DMS53 treated with DMSO at 0.1 percent for 48 hours (cell line): ENCODE measurements at regions not wholly inside any gene's neighbourhood (a gene's known extent, or its start where the extent isn't known, plus 50 kb on each side); places are given as distances from the start of the nearest gene placed in this dataset.
"Not testable (repeated sequence)": the region's sequence is repeated elsewhere in the genome, so short reads cannot be mapped to it uniquely, and the experiment has no call there.

ENCODE experiments used
- DNase-seq: peaks from one replicate; lab custom pipeline; 2025; ENCODE audit not compliant: unreplicated experiment; lab: John Stamatoyannopoulos, UW

DNA sequence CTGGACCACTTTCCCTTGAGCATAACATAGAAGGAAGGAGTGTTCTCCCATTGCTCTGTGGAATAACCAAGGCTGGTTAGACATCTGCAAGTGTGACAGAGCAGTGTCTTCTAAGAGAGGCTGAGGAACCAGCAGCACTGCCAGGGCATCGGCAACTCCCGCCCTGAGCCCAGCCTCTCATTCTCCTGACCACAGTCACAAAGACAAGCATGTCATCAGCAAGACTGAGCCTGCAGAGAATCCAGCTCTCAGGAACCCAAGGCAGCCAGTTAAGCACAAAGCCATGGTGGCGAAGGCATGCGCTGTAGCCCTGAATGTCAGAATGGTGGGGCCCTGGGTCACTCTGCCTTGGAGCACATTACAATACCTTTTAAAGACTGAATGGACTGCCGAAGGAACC is 253.9 kb downstream of the AGTPBP1 start:
- DNase-seq: no peak

DNA sequence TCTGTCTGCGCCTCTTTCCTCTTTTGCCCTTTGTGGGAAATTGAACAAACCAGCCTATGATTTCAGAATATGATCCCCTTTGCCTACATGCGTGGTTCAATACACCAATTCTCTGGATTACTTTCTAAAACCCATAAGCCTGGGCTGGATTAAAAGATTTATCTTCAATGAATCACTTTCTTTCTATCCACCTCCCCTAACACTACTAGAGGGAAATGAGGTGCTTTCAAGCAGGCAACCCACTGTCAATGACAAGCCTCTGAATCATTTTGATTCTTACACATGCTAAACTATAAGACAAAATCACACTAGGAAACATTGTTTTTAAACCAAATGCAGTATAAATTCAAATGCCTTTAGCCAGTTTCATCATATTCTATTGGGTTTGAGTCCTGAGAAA is 257.5 kb downstream of the AGTPBP1 start:
- no peak for DNase-seq

DNA sequence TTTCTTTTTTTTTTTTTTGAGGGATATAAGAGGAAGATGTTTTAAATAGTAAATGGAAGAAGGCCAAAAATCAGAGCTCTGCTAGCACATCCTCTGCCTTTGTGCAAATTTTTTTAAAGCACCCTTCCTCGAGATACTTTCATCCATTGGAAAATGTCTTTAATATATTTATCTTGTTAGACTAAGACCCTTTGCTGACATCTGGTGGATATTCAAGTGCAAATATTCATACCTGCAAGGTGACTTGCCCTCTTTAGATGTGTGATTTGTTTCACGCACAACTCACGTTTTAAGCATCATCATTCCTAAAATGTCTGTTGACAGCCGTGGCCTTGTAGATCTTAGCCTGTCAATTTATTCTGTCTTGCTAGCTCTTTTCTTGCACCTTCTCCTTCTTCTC is 258.5 kb downstream of the AGTPBP1 start:
- no peak for DNase-seq

DNA sequence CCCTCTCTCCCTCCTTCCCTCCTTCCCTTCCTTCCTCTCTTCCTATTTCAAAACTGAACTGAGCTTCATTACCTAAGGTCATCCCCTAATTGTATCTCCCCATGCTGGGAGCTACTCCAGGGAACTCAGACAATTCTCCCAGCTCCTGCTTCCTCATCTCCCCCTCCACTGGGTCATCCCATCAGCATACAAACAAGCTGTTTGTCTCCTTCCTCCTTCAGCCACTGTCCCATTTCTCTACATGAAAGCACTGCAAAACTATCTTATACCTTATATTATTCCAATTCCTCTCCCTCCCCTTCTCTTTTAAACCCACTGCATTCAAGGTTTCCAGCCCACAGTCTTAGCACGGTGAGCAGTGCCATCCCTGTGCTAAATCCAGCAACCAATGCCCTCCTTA is 262.4 kb downstream of the AGTPBP1 start:
- no peak for DNase-seq

DNA sequence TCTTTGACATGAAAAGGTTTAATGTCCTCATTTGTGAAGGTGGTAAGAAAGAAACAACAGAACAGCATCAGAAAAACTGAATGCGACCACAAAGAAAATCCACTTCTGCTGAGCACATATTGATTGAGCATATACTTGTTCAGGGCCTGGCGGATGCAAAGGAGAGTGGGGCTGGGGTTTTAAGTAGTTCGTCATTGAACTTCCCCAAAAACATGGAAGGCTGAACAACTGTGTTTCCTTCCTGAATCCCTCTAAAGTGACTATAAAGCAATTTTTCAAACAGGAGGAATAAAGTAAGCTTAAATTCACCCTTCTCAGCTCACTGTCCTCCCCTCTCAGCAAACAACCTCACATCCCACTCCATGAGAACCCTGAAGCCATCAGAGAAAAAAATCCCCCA is 262.9 kb downstream of the AGTPBP1 start:
- DNase-seq: no peak

DNA sequence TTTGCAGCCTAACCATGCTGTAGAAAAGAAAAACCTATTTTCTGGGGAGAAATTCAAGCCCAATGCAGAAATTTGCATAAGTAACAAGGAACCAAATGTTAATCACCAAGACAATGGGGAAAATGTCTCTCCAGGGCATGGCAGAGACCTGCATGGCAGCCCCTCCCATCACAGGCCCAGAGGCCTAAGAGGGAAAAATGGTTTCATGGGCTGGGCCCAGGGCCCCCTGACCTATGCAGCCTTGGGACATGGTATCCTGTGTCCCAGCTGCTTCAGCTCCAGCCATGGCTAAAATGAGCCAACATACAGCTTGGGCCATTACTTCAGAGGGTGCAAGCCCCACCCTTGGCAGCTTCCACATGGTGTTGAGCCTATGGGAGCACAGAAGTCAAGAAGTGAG is 266.9 kb downstream of the AGTPBP1 start:
- not testable (repeated sequence) for DNase-seq

DNA sequence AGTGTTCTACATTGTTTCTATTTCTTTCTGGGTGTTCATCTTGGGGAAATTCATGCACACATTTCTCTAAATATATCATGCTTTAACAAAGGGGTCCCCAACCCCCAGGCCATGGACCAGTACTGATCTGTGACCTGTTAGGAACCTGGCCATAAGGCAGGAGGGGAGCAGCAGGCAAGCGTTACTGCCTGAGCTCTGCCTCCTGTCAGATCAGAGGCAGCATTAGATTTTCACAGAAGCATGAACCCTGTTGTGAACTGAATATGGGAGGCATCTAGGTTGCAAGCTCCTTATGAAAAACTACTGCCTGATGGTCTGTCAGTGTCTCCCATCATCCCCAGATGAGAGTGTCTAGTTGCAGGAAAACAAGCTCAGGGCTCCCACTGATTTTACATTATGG is 270.0 kb downstream of the AGTPBP1 start:
- no peak for DNase-seq

DNA sequence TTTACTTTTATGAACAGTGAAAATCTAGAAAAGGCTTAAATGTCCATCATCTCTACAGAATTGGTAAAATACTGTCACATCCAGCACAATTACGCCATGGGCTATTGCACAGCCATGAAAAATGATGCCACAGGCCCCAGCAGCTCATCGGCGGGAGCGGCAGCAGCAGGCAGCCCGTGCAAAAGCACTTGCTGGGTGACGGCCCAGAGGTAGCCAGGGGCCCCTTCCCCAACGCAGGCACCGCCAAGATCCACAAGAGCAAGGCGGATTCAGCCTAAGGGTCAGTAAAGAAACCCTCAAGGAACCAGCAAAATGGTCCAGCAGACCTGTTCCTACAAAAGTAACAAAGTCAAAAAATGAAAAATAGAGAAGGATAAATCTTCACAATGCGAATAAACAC is 272.7 kb downstream of the AGTPBP1 start:
- no peak for DNase-seq

DNA sequence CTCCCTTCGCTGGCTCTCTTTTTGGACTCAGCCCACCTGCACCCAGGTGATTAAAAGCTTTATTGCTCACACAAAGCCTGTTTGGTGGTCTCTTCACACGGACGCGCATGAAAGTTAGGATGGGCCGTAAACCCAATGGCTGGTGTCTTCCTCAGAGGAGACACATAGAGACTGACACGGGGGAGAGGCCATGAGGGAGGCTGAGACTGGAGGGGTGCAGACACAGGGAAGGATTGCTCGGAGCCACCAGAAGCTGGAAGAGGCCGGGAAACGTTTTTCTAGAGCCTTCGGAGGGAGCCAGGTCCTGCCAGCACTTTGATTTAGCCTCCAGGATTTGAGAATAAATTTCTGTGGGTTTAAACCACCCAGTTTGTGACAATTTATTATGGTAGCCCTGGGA is 274.9 kb downstream of the AGTPBP1 start:
- DNase-seq: no peak

DNA sequence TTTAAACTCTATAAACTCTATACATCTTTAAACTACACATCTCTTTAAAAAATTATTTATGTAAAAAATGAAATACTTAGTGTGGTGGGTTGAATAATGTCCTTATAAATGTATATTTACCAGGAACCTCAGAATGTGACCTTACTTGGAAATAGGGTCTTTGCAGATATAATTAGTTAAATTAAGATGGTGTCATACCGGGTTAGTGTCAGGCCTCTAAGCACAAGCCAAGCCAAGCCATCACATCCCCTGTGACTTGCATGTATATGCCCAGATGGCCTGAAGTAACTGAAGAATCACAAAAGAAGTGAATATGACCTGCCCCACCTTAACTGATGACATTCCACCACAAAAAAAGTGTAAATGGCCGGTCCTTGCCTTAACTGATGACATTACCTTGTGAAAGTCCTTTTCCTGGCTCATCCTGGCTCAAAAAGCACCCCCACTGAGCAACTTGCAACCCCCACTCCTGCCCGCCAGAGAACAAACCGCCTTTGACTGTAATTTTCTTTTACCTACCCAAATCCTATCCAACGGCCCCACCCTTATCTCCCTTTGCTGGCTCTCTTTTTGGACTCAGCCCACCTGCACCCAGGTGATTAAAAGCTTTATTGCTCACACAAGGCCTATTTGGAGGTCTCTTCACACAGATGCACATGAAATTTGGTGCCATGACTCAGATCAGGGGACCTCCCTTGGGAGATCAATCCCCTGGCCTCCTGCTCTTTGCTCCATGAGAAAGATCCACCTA is 283.5 kb downstream of the AGTPBP1 start:
- DNase-seq: not testable (repeated sequence)

DNA sequence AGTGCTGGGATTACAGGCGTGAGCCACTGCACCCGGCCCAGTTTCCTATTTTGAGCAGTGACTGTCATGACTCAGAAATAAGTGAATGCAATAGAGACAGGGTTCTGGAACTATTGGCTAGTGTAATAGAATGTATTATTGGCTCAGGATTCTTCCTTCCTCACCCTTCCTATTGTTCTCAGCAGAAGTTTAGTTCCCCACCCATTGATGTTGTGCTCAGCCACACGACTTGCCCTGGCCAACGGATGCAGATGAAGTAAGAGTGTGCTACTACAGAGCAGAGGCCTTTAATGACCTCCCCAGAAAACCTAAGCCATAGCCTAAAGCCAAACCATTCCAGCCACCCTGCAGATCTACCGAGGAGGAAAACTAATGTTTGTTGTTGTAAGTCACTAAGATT is 287.9 kb downstream of the AGTPBP1 start:
- no peak for DNase-seq

DNA sequence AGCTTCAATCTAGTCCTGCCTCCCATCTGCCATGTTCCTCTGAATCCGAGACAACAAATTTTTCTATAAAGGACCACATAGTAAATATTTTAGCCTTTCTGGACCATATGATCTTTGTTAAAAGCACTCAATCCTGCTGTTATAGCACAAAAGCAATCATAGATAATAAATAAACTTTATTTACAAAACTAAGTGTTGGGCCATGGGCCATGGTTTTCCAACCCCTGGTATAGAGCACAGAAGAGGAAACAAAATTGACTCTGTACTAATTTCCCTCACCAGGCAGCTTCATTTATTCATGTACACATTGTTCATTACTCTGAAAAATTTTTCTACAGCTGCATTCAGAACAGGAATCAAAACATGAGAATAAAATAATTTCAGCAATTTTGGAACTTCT is 288.9 kb downstream of the AGTPBP1 start:
- no peak for DNase-seq

DNA sequence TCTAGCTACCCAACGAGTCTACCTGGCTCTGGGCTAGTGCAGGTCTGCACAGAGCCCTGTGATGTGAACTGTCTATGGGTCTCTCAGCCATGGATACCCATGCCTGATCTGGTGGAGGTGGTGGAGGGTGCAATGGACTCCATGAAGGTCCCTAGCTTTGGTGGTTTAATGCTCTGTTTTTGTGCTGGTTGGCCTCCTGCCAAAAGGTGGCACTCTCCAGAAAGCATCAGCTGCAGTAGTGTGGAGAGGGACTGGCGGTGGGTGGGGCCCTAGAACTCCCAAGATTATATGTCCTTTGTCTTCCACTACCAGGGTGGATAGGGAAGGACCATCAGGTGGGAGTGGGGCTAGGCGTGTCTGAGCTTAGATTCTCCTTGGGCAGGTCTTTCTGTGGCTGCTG is 290.1 kb downstream of the AGTPBP1 start:
- no peak for DNase-seq

DNA sequence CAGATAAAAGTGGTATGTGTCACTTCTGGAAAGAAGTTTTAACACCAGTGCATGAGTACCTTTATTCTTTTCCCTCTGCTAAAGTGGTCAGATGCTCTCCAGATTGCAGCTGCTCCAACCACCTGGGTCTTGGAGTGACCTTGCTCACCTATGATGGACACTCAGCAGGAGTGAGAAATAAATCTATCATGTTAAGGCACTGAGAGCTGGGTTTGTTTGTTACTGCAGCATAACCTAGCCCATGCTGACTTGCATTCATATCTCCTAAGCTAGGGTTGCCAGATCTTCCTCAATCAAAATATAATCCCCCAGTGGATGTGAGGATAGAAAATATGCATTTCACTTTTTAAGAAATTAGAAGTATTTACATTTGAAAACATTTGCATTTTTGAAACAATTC is 295.9 kb downstream of the AGTPBP1 start:
- no peak for DNase-seq

DNA sequence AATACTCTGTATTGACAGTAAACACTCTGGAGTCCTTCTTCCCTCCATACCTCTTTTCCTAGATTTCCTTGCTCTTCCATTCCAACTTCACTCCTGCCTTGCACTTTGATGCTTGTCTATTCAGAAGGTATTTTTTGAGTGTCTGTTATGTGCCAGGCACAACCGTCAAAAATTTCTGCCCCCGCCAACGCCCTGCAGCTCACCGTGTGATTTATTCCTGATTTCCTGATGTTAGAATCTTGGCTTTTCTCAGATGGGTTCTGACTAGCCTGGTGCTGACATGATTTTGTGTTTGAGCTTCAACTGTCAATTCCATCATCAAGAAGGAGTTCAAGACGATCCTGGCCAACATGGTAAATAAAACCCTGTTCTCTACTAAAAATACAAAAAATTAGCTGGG is 297.5 kb downstream of the AGTPBP1 start:
- DNase-seq: no peak

DNA sequence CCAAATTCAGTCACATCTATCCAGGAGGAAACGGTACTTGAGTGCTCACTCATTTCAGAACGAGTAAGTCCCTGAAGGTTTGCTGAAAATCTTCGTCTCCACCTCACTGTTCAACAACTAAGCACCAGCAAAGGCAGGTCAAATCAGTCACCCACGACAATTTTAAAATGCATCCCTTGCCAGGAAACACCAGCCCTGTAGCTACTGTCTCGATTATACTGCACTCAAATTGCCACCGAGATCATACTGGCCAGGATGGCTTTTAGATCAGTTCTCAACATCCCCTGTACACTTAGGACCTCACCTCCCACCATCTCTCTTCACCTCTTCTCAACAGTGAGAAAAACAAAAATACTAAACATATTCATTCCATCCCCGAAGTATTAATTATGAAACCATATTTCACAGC is 298.6 kb downstream of the AGTPBP1 start:
- DNase-seq: no peak

DNA sequence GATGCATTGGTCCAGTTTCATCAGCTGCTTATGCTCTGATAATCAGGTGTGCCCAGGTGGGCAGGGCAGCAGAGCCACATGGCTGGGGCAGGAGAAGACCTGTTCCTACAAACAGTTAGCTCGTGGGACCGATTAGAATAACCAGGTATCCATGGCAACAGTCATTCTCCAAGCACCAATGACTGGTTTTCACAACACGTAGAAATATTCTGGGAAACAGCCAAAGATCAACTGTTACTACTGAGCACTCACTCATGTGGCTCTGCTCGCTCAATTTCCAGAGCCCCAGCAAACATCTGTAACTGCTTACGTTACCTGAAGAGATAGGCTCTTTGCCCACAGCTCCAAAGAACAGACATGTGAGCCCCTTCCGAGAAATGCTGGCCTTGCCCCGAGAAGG is 302.0 kb downstream of the AGTPBP1 start:
- no peak for DNase-seq

DNA sequence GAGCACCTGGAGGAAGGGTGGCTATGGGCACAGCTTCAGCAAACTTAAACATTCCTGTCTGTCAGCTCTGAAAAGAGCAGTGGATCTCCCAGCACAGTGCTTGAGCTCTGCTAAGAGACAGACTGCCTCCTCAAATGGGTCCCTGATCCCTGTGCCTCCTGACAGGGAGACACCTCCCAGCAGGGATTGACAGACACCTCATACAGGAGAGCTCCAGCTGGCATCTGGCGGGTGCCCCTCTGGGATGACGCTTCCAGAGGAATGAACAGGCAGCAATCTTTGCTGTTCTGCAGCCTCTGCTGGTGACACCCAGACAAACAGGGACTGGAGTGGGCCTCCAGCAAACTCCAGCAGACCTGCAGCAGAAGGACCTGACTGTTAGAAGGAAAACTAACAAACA is 307.8 kb downstream of the AGTPBP1 start:
- not testable (repeated sequence) for DNase-seq

DNA sequence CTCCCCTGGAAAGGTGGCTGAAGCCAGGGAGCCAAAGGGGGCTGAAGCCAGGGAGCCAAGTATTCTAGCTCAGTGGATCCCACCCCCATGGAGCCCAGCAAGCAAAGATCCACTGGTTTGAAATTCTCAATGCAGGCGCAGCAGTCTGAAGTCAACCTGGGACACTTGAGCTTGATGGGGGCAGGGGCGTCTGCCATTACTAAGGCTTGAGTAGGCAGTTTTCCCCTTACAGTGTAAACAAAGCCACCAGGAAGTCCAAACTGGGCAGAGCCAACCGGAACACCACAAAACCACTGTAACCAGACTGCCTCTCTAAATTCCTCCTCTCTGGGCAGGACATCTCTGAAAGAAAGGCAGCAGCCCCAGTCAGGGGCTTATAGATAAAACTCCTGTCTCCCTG is 308.2 kb downstream of the AGTPBP1 start:
- not testable (repeated sequence) for DNase-seq

DNA sequence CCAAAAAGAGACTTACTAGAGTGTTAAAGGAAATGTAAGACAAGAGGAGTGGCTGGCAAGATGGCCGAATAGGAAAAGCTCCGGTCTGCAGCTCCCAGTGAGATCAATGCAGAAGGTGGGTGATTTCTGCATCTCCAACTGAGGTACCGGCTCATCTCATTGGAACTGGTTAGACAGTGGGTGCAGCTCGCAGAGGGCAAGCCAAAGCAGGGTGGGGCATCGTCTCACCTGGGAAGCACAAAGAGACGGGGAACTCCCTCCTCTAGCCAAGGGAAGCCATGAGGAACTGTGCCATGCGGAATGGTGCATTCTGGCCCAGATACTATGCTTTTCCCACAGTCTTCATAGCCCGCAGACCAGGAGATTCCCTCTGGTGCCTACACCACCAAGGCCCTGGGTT is 308.7 kb downstream of the AGTPBP1 start:
- no peak for DNase-seq

DNA sequence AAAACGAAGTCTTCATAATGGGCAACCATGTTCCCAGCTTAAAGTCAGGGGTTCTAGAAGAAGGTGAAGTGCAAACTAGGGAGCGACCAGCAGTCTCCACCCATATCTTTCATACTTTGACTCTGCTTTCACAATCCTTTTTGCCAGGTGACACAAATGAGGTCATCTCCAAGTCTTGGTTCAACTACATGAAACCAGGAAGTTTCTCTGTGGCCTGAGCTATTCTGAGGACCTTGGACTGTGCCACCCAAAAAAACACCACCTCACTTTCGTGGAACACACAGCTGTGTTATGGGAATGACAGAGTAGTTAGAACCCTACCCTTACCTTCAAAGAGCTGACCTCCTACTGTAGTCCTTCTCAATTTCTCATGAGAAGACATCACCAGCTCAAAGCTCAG is 309.2 kb downstream of the AGTPBP1 start:
- no peak for DNase-seq

DNA sequence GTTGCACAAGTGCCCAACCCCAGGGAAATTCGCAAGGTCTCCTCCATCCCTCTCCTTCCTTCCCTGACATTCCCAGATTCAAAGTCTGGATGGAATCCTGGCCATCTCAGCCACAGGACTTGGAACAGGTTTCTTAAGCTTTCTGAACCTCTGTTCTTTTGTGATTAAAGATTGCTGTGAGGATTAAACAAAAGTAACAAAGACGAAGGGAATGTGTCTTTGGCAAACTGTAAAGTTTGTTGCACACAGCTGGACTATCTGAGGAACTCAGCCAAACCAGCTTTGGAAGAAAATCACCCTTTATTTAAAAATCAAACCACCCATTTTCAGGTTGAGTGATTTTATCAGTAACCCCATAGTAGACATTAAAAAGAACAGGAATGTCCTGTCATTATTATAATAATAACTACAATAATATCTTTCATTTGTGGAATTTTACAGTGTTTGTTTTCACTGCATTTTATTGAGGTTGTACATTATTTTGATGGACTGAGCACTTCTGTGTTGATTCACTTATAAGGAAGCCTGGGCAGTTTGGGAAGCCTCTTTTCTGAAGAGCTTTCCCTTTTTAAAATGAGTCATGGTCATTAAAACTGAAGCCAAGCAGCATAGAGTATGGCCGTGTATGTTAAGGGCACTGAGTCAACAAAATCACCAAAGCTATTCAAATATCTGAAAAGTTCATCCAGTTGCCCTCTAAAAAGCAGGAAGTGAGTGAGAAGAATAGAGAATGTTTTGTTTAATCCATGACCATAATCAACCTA is 310.2 kb downstream of the AGTPBP1 start:
- no peak for DNase-seq
